GM12892 (cell line): ENCODE measurements at regions not wholly inside any gene's neighbourhood (a gene's known extent, or its start where the extent isn't known, plus 50 kb on each side); places are given as distances from the start of the nearest gene placed in this dataset.
"Not testable (repeated sequence)": the region's sequence is repeated elsewhere in the genome, so short reads cannot be mapped to it uniquely, and the experiment has no call there.

ENCODE experiments used
- DNase-seq: peaks from one replicate; pipeline ENCODE4 v3.0.0; 2011; ENCODE audit not compliant: insufficient read length
- FAIRE-seq: peaks from 2 replicates; lab custom pipeline; 2011; peaks lifted over from hg19 to GRCh38; lab: Jason Lieb, UNC
- POLR2A ChIP-seq: IDR thresholded peaks from 2 replicates; pipeline ENCODE4 v1.6.1; 2011; ENCODE audit warnings: low read depth, low read length, control low read depth
- POLR2AphosphoS5 ChIP-seq: IDR thresholded peaks from 2 replicates; pipeline ENCODE4 v1.6.1; 2011; ENCODE audit warnings: low read depth, low read length, control low read depth
- TAF1 ChIP-seq: IDR thresholded peaks from 2 replicates; pipeline ENCODE4 v1.6.1; 2011; ENCODE audit warnings: low read depth, mild to moderate bottlenecking, control low read depth, low read length, borderline replicate concordance

DNA sequence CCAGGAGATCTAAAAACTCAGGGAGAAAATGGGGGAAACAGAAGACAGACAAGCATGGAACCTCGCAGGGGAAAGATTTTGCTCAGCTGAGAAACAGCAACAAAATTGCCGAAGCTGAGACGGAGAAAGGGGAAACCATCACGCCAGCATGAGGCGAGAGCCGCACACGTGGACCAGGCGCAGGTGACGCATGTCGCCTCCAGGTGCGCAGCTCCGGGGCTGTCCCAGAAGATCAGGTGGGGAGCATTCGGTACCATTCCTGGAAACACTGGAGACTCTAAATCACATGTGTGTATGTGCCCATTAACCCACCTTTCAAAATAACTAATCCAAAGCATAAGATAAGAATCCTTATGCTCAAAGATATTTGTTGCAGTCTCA is 121.7 kb downstream of the BRD1 start:
- FAIRE-seq (no peak), DNase-seq (no peak)
- no peak for TF ChIP-seq POLR2AphosphoS5
- TF ChIP-seq POLR2A, result no peak
- TF ChIP-seq TAF1, result no peak

GRCh38 chr22:49705216-49705971 is 122.3 kb downstream of the BRD1 start:
- no peak for FAIRE-seq
- TF ChIP-seq POLR2A (no peak), POLR2AphosphoS5 (no peak), TAF1 (no peak)
- DNase-seq, result no peak

DNA sequence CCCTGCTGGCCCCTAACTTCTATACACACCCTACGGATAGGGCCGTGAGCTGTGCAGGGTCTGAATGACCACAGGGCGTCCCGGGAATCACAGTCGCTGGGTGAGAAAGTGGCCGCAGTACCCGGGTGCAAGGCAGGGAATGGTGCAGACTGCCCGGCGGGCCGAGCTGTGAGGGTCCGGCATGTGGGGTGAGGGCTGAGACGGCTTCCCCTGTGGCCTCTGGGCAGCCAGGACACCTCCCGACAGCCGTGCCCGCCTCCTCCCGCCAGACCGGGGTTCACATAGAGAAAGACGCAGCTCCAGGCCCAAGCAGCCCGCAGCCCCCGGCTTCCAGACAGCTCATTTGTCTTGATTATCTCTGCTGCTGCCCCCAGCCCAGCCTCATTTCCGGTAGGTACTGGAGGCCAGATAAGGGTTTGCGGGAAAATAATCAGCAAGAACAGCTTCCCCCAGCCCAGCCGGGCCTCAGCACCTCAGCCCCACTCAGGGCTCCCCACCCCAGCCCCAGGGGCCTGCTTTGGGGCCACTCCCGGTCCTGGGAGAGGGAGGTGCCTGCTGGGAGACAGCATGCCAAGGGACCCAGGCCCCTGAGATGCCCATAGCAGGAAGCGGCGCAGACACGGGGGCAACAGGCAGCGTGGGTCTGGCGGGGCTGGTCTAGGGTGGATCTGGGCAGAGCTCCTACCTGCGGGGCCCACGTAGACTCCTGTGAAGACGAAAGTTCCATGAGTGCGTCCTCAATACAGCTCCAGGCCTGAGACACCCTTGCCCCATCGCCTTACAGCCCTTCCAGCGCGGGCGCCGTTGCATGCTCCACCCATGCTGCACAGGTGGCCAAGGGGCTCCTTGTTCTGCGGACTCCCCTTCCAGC is 123.1 kb downstream of the BRD1 start:
- TF ChIP-seq POLR2AphosphoS5 (no peak), TAF1 (no peak), POLR2A (no peak)
- FAIRE-seq, result no peak
- no peak for DNase-seq

DNA sequence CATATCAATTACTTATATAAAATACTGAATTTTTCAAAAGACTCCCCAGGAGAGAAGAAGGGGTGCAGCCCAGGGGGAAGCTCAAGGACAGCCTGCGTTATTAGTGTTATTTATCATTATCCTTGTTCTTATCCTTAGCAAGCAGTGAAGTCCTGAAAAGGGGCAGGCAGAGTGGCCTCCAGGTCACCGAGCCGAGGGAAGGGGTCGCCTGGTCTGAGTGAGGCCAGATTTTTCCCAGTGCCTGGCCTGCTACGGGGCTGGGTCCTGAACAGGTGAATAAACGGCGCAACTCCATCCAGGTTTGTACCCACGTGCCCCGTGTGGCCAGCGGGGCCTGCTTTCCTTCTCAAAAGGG is 123.7 kb downstream of the BRD1 start:
- DNase-seq, result no peak
- TF ChIP-seq TAF1 (no peak), POLR2AphosphoS5 (no peak), POLR2A (no peak)
- no peak for FAIRE-seq

DNA sequence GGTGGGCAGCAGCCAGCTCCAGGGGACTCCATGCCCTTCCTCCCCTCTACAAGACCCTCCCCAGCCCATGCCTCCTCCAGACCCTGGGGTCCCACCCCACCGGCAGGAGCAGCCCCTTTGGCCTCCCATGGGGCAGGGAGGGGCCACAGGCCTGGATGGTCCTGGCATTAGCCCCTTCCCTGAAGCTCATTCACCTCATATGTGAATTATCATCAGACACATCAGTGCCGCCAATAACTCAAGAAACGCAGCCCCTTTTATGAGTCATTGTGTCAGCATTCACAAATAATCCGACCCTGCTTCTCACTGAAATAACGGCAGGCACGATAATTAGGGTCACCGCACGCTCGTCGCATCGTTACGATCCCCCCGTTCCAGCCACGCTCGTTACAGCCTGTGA is 124.2 kb downstream of the BRD1 start:
- FAIRE-seq (no peak), DNase-seq (no peak)
- TF ChIP-seq POLR2AphosphoS5, result no peak
- TF ChIP-seq TAF1, result no peak
- no peak for TF ChIP-seq POLR2A

- DNase-seq (no peak), FAIRE-seq (no peak)
- TF ChIP-seq POLR2A, result no peak
These were observed 125.6 kb downstream of the BRD1 start for GRCh38 chr22:49702068-49702397.

- DNase-seq (no peak), FAIRE-seq (no peak)
- TF ChIP-seq POLR2A (no peak), POLR2AphosphoS5 (no peak), TAF1 (no peak)
These were observed 126.1 kb downstream of the BRD1 start for GRCh38 chr22:49701380-49702067.

DNA sequence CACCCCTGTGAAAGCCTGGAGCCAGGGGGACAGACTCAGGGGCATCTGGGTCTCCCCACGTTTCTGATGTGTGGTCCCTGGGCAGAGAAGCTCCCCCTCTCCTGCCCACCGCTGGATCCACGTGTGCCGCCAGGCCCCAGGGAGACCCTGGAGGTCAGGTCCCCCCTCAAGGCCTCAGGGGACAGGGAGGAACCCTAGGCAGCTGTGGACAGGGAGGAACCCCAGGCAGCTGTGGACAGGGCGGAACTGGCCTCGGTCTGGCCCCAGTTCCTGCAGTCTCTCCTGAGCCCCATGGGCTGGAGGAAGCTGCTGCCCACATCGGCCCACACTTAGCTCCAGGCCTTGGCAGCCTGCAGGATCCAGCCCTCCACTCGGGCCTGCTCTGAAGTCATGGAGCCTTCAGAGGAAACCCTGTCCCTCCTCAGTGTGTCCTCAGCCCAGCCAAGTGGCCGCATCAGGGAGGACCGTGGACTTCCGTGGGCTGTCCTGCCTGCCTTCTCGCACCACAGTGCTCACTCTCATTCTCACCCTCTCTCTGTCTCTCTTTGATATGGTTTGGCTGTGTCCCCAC is 127.7 kb downstream of the BRD1 start:
- FAIRE-seq, result no peak
- no peak for DNase-seq
- TF ChIP-seq POLR2A, result no peak
- no peak for TF ChIP-seq TAF1
- no peak for TF ChIP-seq POLR2AphosphoS5

- FAIRE-seq (no peak), DNase-seq (no peak)
- TF ChIP-seq TAF1, result no peak
These were observed 128.2 kb downstream of the BRD1 start for GRCh38 chr22:49699476-49699875.

- not testable (repeated sequence) for DNase-seq, FAIRE-seq
These were observed 129.1 kb downstream of the BRD1 start for GRCh38 chr22:49698616-49699015.

- no peak for FAIRE-seq
- no peak for TF ChIP-seq TAF1
- no peak for TF ChIP-seq POLR2A
- TF ChIP-seq POLR2AphosphoS5, result no peak
- DNase-seq, result no peak
These were observed 130.6 kb downstream of the BRD1 start for GRCh38 chr22:49697047-49697446.

DNA sequence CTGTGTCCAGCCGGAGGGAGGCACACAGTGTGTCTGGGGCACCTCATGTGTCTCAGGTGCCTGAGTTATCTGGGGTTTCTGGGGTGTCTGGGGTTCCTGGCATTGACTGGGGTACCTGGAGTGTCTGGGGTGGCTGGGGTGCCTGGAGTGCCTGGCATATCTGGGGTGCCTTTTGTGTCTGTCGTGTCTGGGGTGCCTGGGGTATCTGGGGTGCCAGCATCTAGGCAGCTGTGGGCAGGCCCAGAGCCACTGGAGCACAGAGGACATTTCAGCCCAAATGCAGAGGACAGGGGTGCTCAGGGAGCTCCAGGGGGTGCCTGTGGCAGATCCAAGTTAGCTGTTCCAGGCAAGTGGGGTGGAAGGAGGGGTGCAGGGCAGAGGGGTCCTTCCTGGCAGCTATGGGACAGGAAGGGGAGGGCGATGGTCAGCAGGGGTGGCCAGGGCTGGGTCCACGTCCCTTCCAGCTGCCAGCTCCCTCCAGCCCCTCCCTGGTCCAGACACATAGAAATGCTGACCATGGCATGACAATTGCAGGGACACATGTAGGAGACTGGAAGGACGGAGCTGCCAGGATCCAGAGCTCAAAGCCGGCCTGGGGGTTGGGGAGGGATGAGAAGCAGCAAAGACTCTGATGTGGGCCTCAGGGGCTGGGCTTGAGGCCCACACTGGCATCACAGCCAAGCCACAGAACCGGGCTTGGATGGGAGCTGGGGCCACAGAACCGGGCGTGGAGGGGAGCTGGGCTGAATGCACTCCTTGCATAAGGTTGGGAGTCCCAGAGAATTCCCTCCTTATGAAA is 133.0 kb downstream of the BRD1 start:
- DNase-seq, result no peak
- TF ChIP-seq TAF1, result no peak
- no peak for TF ChIP-seq POLR2A
- no peak for TF ChIP-seq POLR2AphosphoS5
- FAIRE-seq, result no peak
